Spleen (tissue), 11 donors: ENCODE measurements at regions not wholly inside any gene's neighbourhood (a gene's known extent, or its start where the extent isn't known, plus 50 kb on each side); places are given as distances from the start of the nearest gene placed in this dataset.

Source experiments
- DNase-seq: peaks from one replicate; pipeline ENCODE4 v3.0.0-alpha.2; 2020
- H3K27ac ChIP-seq, 8 donors: fragments of 200-600 bp; sonication (generic) in 7 of 8; 1 replicate in 4 of 8; 2 replicates in 4 of 8; pipeline versions ENCODE4 v1.5.0 to v1.8.0; 2016 to 2021; ENCODE audit warnings: inconsistent platforms in 4 of 8, mild to moderate bottlenecking in 4 of 8, moderate library complexity in 1 of 8
- H3K27me3 ChIP-seq, 7 donors: fragments of 200-600 bp; sonication (generic) in 6 of 7; replicated peaks in 1 of 7; 1 replicate in 4 of 7; 2 replicates in 3 of 7; pipeline versions ENCODE4 v1.5.0 to v1.8.0; 2016 to 2021; ENCODE audit warnings: inconsistent platforms in 3 of 7, mild to moderate bottlenecking in 1 of 7
- H3K36me3 ChIP-seq, 6 donors: fragments of 200-600 bp; sonication (generic) in 5 of 6; 1 replicate in 4 of 6; 2 replicates in 2 of 6; pipeline versions ENCODE4 v1.5.0 to v1.8.0; 2016 to 2021; ENCODE audit warnings: inconsistent platforms in 2 of 6
- H3K4me1 ChIP-seq, 6 donors: fragments of 200-600 bp; sonication (generic) in 5 of 6; 1 replicate in 3 of 6; 2 replicates in 3 of 6; pipeline versions ENCODE4 v1.5.0 to v1.8.0; 2016 to 2021; ENCODE audit warnings: inconsistent platforms in 3 of 6
- H3K4me3 ChIP-seq, 8 donors: fragments of 200-600 bp; sonication (generic) in 7 of 8; 1 replicate in 4 of 8; 2 replicates in 4 of 8; pipeline versions ENCODE4 v1.5.0 to v1.8.0; 2016 to 2021; ENCODE audit warnings: inconsistent platforms in 4 of 8, mild to moderate bottlenecking in 4 of 8, moderate library complexity in 2 of 8
- H3K9me3 ChIP-seq, 8 donors: fragments of 200-600 bp; sonication (generic) in 7 of 8; 1 replicate in 4 of 8; 2 replicates in 4 of 8; pipeline versions ENCODE4 v1.5.0 to v1.8.0; 2016 to 2021; ENCODE audit warnings: inconsistent platforms in 4 of 8
- CTCF ChIP-seq, 11 experiments: fragments of 200-600 bp in 7 of 11; fragments of 450-650 bp in 4 of 11; sonication (generic) in 4 of 11; IDR thresholded peaks in 8 of 11; conservative IDR thresholded peaks in 3 of 11; 1 replicate in 7 of 11; 2 replicates in 4 of 11; pipeline versions ENCODE4 v1.4.0 to v1.8.0; 2016 to 2021; ENCODE audit warnings: antibody characterized with exemption in 11 of 11, inconsistent platforms in 4 of 11, mild to moderate bottlenecking in 1 of 11
- POLR2A ChIP-seq, 3 donors: fragments of 450-650 bp; IDR thresholded peaks; one replicate each; pipeline ENCODE4 v1.5.1; 2017; ENCODE audit warnings: antibody characterized with exemption in 3 of 3, mild to moderate bottlenecking in 1 of 3
- POLR2AphosphoS5 ChIP-seq, 3 donors: sonication (generic); formaldehyde crosslinking; IDR thresholded peaks; one replicate each; pipeline ENCODE4 v1.5.1; 2017; ENCODE audit warnings: antibody characterized with exemption in 3 of 3
- WGBS, 5 donors: extraction: QIAGEN DNeasy Blood & Tissue Kit in 3 of 5; methylation state at CpG; one replicate each; pipeline versions ENCODE4 v1.1.5 to v1.1.7; 2013 to 2018; 5-methylcytosine and 5-hydroxymethylcytosine counted together
- intact Hi-C: fragments of 100-400 bp; cut with DNase I; formaldehyde crosslinking; loops from one replicate; pipeline ENCODE4 v1.15.0; 2023; ENCODE audit warnings: low total_unique reads
- donor health status: healthy with polysubstance abuse.
- donor health status: DM: no; HTN: no; CAD: no; lungs with moderate emphysema.
- donor health status: DM: no; HTN: no; CAD: no.
- donor health status: Bipolar disorder and iron deficiency.
- donor health status: healthy.
- donor health status: DM: no; HTN: no; CAD: no.
- donor health status: DM: yes; HTN: yes; CAD: no.

DNA sequence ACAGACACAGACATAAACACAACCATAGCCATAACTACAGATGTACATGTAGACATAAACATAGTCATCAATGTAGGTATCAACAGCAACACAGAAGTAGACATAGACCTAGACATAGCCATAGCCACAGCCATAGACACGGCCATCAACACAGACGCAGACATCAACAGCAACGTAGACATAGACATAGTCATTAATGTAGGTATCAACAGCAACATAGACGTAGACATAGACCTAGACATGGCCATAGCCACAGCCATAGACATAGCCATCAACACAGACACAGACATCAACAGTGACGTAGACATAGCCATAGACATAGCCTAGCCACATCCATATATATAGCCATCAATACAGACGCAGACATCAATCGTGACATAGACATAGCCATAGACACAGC, 258.3 kb upstream of the FOXQ1 start:
- peaks cover 0 to 11% (median 0%) of the 10 kb centered on the region in 7 donors for H3K27me3 ChIP-seq
- DNase-seq = no peak
- no peaks in the 10 kb centered on the region for H3K4me1 ChIP-seq
- H3K9me3 ChIP-seq = no peaks in the 10 kb centered on the region
- H3K36me3 ChIP-seq = no peaks in the 10 kb centered on the region
- no peak overlapping the region for H3K27ac ChIP-seq
- H3K4me3 ChIP-seq = no peak overlapping the region
- WGBS, 5 donors = 64 to 75% (median 66%) methylated on average over 7 of the region's 7 CpGs
- TF ChIP-seq CTCF (IDR thresholded peaks at IDR 0.05 in 8 of 11, conservative IDR thresholded peaks at IDR 0.05 in 3 of 11) (no peak), POLR2A (IDR thresholded peaks at IDR 0.05) (no peak), POLR2AphosphoS5 (IDR thresholded peaks at IDR 0.05) (no peak)
- intact Hi-C loops = no loop called here

DNA sequence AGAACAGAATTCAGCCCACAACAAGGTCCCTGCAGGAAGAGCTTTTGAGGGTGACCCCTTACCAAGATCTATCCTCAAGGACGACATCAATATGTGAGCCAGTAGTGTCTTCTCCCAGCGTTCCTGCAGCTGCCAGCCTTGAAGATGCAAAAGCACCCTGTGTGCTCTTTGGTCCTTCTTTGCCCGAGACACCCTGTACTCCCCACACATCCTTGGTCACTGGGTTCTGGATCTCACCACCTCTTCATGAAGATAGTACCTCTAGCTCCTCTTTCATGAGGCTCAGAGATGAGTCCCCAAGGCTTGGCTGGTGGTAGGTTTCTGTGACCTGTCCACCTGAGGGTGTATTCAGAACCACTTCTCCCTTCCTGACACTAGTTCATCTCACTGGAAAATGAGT, 259.6 kb upstream of the FOXQ1 start:
- DNase-seq = no peak
- no peaks in the 10 kb centered on the region for H3K9me3 ChIP-seq
- TF ChIP-seq POLR2AphosphoS5 (IDR thresholded peaks at IDR 0.05) (no peak), CTCF (IDR thresholded peaks at IDR 0.05 in 8 of 11, conservative IDR thresholded peaks at IDR 0.05 in 3 of 11) (no peak), POLR2A (IDR thresholded peaks at IDR 0.05) (no peak)
- no peak overlapping the region for H3K27ac ChIP-seq
- WGBS, 5 donors = 77 to 89% (median 85%) methylated on average over 3 of the region's 3 CpGs
- H3K4me3 ChIP-seq = no peak overlapping the region
- peaks cover 0 to 18% (median 0%) of the 10 kb centered on the region in 7 donors for H3K27me3 ChIP-seq
- intact Hi-C loops = no loop called here
- H3K4me1 ChIP-seq = peaks cover 0 to 4% (median 0%) of the 10 kb centered on the region in 6 donors
- H3K36me3 ChIP-seq = no peaks in the 10 kb centered on the region

DNA sequence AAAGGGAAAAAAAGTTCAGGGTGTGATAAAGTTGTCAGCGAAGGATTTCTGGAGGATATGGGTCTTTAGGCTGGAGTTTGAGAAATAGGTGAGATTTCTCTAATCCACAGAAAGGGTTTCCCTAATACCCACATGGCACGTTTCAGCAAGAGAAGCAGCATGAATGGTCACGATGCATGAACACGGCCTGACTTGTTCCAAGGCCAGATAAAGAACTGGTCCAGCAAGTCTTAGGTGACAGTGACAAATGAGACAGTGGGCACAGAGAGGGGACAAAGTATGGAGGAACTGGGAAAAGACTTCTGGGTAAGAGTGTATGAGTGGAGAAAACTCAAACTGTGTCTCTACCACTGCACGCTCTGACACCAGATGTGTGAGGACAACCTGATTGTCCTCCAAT, 262.0 kb upstream of the FOXQ1 start:
- 79 to 91% (median 88%) methylated on average over 5 of the region's 5 CpGs for WGBS, 5 donors

GRCh38 chr6:1049170-1049569, 262.7 kb upstream of the FOXQ1 start:
- no peak overlapping the region for H3K27ac ChIP-seq
- intact Hi-C loops = no loop called here
- H3K27me3 ChIP-seq = peaks cover 0 to 34% (median 0%) of the 10 kb centered on the region in 7 donors
- H3K4me1 ChIP-seq = peaks cover 0 to 4% (median 0%) of the 10 kb centered on the region in 6 donors
- no peak overlapping the region for H3K4me3 ChIP-seq
- WGBS, 5 donors = 76 to 91% (median 82%) methylated on average over 1 of the region's 1 CpG
- no peaks in the 10 kb centered on the region for H3K9me3 ChIP-seq
- TF ChIP-seq CTCF (IDR thresholded peaks at IDR 0.05 in 8 of 11, conservative IDR thresholded peaks at IDR 0.05 in 3 of 11) (no peak), POLR2A (IDR thresholded peaks at IDR 0.05) (no peak), POLR2AphosphoS5 (IDR thresholded peaks at IDR 0.05) (no peak)
- no peak for DNase-seq
- no peaks in the 10 kb centered on the region for H3K36me3 ChIP-seq

More for the DNA sequence above, 262.0 kb upstream of the FOXQ1 start:
- peaks cover 0 to 4% (median 0%) of the 10 kb centered on the region in 6 donors for H3K4me1 ChIP-seq
- no peaks in the 10 kb centered on the region for H3K9me3 ChIP-seq
- no peak overlapping the region for H3K27ac ChIP-seq
- peaks cover 0 to 27% (median 0%) of the 10 kb centered on the region in 7 donors for H3K27me3 ChIP-seq
- H3K4me3 ChIP-seq = no peak overlapping the region
- no peak for TF ChIP-seq POLR2AphosphoS5 (IDR thresholded peaks at IDR 0.05)
- TF ChIP-seq POLR2A (IDR thresholded peaks at IDR 0.05) = no peak
- no peak for TF ChIP-seq CTCF (IDR thresholded peaks at IDR 0.05 in 8 of 11, conservative IDR thresholded peaks at IDR 0.05 in 3 of 11)
- no peaks in the 10 kb centered on the region for H3K36me3 ChIP-seq
- DNase-seq = no peak
- intact Hi-C loops = no loop called here
